GM18519 (cell line): ENCODE measurements at regions not wholly inside any gene's neighbourhood (a gene's known extent, or its start where the extent isn't known, plus 50 kb on each side); places are given as distances from the start of the nearest gene placed in this dataset.

Experiments
- ATAC-seq: cut with Tn5 transposase; IDR thresholded peaks from one replicate; pipeline ENCODE4 v1.9.1; 2021; ENCODE audit warnings: mild to moderate bottlenecking, moderate library complexity; ENCODE audit not compliant: unreplicated experiment, low FRiP score

DNA sequence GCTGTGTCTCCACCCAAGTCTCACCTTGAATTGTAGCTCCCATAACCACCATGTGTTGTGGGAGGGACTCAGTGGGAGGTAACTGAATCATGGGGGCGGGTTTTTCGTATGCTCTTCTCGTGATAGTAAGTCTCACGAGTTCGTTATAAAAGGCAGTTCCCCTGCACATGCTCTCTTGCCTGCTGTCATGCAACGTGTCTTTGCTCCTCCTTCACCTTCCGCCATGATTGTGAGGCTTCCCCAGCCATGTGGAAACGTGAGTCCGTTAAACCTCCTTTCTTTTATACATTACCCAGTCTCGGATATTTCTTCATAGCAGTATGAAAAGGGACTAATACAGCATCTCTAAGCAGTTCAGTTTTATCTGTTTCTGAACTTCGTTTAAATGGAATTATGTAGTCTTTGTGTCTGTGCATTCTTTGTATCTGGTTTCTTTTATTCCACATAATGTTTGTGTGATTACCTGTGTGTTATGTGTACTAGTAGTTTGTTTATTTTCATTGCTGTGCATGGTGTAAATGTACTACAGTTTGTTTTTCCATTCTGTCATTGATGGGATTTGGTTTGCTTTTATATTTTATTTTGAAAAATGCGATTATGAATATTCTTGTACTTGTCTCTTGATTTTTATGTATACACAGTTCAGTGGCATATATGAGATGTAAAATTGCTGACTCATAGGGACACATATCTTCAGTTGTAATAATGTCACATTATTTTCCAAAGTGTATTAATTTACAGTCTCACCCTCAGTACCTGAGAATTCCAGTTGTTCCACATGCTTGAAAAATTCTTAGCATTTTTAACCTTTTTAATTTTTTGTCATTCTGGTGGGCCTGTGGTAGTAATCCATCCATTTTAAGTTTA lies 304.9 kb downstream of the GBA3 start:
- no peak for ATAC-seq

- no peak for ATAC-seq
Measured at GRCh38 chr4:22991576-22991975, 298.8 kb downstream of the GBA3 start.

DNA sequence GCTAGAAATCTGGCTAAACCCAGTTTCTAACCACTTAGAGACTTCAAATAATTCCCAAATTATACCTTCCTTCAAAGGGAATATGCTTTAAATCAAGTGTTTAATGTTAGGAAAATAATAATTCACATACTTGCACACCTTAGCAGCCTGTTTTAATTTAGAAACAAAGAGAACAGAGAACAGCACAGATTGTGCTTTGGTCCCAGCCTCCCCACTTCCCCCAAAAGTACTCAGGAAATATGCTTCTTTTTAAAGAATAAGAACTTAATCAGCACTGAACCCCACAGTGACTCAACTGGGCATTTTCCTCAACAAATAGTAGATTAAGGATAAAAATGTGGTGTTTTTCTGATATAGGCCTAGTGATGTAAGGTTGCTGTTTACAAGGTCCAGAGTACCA lies 295.8 kb downstream of the GBA3 start:
- no peak for ATAC-seq

DNA sequence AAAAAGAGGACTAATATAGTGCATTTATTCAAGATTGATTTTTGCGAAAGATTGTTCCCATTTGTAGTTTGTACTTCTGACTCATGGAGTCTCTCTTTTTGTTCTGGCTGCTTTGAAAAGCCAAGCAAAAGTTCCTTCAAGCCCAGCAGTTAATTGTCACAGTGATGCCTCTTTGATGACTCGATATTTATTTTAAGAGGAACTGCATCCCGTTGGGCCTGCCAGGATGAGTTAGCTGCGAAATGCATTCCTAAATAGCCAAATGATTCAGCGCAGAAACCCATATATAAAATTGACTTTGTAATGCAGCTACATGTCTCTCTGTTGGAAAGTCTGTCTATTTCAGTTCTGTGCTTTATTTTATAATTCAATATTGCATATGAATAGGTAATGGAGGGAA lies 295.1 kb downstream of the GBA3 start:
- no peak for ATAC-seq

DNA sequence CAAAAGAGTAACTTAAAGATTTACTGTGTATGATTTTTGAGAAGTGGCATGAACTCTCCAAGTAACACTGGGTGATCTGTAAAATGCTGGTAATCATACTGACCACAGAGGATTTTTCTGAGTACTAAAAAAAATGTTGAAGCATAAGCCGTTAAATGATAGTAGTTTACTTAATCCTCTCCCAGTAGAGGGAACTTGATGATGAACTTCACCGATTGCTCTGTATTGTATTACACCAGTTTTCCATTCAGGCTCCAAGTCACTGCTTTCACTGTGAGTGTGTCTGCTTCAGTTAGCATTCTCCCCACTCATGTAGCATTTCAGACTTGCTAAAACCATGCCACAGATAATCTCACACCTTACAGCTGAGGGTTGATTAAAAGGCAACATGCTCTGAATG lies 294.1 kb downstream of the GBA3 start:
- no peak for ATAC-seq

- no peak for ATAC-seq
Measured at GRCh38 chr4:22986262-22986661, 293.5 kb downstream of the GBA3 start.

DNA sequence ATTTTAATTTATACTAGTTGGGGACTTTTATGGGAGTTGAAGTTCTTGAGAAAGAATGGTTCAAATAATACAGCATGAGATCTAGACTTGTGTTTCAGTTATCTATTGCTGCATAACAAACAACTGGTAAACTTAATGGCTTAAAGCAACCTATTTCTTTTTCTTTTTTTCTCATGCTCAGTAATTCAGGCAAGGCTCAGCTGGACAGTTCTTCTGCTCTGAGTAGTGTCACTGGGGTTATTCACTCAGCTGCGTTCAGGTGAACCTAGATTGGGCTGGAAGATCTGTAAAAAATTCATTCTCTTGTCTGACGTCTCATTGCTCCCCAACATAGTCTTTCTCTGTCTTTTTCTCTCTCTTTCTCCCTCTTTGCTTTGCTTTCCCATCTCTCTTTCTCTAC lies 291.7 kb downstream of the GBA3 start:
- no peak for ATAC-seq

DNA sequence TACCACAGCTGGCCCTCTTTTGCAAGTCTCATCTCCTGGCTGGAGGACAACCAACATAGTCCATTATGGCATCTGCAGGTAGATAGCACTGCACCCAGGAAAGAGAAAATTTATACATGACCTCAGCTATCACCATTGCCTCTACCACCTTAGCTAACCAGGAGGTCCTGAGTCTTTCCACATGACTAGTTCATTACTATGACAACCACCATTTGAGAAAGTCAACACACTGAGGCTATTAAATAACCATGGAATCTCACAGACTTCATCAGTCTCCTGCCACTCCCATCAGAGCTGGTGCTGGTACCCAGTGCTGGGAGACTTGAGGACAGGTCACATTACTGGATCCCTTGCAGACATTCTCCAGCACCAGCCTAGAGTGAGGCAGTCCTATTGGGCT lies 285.9 kb downstream of the GBA3 start:
- no peak for ATAC-seq

DNA sequence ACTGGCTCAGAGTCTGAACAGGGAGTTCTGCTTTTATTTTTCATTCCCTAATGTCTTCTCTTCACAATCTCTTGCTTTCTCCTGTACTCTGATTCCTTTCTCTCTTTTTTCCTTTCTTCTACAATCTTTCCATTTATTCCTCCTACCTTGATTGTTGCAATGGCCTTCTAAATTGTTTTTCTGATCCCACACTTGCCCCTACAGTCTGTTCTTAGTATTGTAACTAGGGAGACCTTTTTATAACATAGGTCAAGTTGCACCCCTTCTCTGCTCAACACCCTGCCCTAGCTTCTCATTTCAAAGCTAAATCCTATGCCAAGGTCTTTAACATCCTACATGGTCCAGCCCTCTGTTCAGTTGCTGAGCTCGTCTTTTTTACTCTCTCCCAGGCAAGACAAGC lies 277.9 kb downstream of the GBA3 start:
- ATAC-seq: no peak

DNA sequence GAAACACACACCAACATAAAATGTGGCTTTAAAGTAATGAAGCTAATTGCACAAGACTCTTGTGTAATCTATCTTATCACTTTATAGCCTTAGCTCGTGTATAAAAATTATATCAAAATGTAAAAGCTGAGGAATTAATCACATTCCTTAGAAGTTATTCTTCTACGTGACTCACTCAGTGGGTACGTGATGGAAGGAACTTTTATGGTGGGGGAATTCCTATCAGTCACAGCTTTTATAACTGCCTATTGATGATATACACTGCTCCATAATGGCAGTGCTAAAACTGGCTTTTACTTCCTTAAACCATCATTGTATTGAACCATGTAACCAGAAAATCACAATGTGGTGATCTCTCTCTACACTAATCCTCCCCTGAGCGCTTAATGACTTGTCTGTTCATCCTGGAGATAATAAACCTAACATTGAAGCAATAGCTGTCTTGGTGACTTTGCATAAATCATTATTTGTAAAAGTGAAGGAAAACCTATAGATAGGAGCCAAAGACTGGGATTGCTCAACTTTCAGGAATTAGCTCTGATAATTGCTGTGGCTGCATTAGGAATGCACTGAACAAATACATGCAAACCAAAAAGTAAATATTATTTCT lies 276.7 kb downstream of the GBA3 start:
- no peak for ATAC-seq

- ATAC-seq: no peak
Measured at GRCh38 chr4:22962295-22962694, 269.6 kb downstream of the GBA3 start.

GRCh38 chr4:22959483-22959882 lies 266.7 kb downstream of the GBA3 start:
- no peak for ATAC-seq

DNA sequence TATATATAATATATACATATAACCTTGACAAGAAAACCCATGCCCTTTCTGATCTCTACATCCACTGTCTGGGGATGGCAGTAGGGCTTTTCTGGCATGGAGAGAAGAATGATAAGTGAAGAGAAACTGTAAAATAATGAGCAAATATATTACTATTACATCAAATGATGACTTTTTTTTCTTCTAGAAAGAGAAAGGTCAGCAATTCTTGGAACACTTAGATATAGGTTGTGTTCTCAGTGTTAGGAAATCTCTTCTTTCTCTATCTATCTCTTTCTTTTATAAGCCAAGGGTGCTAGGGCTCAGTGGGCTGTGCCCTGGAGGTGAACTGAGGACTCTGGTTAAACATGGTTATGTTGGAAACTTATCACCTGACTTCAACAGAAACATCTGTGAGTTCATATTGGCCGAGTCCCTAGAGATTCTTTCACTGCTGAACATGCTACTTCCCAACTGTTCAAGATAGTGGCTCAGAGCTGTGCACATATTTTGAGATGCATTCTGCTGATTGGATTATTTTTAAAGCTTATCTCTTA lies 265.1 kb downstream of the GBA3 start:
- no peak for ATAC-seq

GRCh38 chr4:22949161-22949855 lies 256.6 kb downstream of the GBA3 start:
- ATAC-seq: no peak

DNA sequence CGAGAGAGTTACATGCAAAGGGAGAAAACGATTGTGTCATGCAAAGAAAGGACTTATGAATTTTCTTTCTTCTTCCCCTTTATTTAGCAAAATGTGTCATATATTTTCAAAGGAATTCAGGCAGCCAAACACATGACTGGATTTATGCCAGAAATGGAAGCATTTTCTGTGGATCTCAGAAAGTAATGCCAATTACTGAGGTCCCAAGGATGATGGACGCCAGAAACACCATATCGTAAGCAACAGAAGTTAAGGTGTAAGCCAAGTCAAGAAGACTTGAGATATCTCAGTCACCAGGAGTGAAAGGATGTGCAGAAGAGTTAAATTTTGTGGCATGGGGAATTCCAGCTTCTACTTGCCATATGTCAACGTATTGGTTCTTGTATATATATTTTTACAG lies 255.1 kb downstream of the GBA3 start:
- no peak for ATAC-seq

GRCh38 chr4:22942920-22943559 lies 250.3 kb downstream of the GBA3 start:
- ATAC-seq: no peak

DNA sequence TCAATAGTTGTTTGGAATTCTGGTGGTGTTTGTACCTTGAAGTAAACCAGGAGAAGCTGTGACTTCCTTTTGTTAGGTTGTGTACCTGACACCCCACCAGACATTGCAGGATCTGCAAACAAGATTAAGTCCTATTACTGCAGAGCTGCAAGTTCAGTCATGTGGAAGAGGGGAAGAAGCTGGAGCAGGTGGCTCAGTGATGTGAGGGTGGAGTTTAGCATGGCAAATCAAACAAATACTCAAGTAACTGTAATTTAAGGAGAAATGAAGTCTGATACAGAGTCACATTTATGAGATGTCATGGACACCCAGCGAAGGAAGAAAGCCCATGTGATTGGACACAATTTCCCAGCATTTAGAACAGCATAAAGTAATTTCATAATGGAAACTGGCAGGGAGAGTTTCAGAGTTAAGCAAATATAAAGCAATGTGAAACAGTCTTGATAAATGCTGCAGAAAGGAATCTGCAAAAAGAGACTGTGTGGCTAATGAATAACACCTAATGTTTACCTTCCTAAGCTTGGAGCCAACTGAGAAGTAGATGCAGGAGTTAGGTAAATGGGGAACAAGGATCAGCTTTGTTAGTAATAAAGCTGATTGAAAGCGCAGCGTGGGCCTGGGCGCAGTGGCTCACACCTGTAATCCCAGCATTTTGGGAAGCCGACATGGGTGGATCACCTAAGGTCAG lies 249.1 kb downstream of the GBA3 start:
- no peak for ATAC-seq

GRCh38 chr4:22932326-22932725 lies 239.6 kb downstream of the GBA3 start:
- ATAC-seq: no peak

DNA sequence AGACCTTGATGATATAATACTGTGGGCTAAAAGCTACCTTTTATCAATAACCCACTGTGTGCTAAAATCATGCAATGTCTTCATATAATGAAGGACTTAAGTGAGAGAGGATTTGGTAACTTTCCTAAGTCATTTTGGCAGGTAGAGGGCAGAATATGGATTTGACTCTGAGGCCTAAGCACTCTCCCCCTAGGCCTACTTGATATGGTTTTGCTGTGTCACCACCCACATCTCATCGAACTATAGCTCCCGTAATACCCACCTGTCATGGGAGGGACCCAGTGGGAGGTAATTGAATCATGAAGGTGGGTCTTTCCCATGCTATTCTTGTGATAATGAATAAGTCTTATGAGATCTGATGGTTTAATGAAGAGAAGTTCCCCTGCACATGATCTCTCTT lies 229.7 kb downstream of the GBA3 start:
- ATAC-seq: no peak

GRCh38 chr4:22921936-22922335 lies 229.2 kb downstream of the GBA3 start:
- no peak for ATAC-seq
